ENCODE measurements at regions not wholly inside any gene's neighbourhood (a gene's known extent, or its start where the extent isn't known, plus 50 kb on each side); places are given as distances from the start of the nearest gene placed in this dataset.

GRCh38 chr11:23021287-23021863, 161.1 kb upstream of the CCDC179 start:
- DNase-seq (ENCODE audit: low spot score), result no peak
- intact Hi-C loops (cut with DNase I), result no loop called here

- intact Hi-C loops (cut with DNase I), result no loop called here
- no peak for DNase-seq (ENCODE audit: low spot score)
Measured at GRCh38 chr11:23022854-23023253, 162.6 kb upstream of the CCDC179 start.

DNA sequence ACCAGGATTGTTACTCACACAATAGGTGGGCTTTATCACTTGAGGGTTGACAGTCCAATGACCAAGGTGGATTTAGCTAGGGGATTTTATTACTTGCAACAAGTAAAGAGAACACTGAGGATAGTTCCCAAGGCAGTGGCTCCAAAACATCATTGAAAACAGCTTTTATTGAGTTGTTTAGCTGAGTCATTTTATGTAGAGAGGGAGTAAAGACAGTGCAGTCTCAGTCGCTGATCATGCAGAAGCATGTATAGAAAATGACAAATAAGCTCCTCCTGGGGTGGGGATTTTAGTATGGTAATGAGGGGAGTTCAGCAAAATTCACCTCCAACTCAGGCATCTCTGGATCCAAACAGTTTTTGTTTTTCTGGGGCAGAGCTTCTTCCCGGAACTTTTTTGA, 163.0 kb upstream of the CCDC179 start:
- no peak for DNase-seq (ENCODE audit: low spot score)
- intact Hi-C loops (cut with DNase I), result no loop called here

DNA sequence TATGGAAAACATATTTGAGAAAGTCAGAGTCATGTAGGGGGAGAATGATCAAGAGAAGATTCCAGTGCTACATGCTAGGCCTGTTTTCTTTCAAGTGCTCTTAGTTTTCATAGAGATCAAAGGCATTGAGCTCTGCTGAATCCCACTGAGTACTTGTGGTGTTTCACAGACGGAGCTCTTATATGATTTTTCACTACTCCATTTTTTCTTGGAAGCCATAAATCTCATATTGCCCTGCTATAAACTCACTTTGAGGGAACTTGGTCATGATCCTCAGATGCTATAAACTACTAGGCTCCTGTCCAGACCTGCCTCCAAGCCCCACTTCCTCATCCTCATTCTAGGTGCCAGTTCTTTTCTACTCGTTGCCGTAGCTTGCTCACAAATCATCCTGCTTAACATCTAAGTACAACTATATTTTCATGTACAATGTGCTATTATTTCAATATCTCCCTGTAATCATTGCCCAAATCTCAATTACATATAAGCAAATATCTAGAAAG, 180.8 kb upstream of the CCDC179 start:
- DNase-seq (ENCODE audit: low spot score), result no peak
- intact Hi-C loops (cut with DNase I), result no loop called here

- intact Hi-C loops (cut with DNase I), result no loop called here
- no peak for DNase-seq (ENCODE audit: low spot score)
Measured at GRCh38 chr11:23058656-23059055, 198.4 kb upstream of the CCDC179 start.

- no peak for DNase-seq (ENCODE audit: low spot score)
- intact Hi-C loops (cut with DNase I), result no loop called here
Measured at GRCh38 chr11:23063276-23063675, 203.0 kb upstream of the CCDC179 start.

DNA sequence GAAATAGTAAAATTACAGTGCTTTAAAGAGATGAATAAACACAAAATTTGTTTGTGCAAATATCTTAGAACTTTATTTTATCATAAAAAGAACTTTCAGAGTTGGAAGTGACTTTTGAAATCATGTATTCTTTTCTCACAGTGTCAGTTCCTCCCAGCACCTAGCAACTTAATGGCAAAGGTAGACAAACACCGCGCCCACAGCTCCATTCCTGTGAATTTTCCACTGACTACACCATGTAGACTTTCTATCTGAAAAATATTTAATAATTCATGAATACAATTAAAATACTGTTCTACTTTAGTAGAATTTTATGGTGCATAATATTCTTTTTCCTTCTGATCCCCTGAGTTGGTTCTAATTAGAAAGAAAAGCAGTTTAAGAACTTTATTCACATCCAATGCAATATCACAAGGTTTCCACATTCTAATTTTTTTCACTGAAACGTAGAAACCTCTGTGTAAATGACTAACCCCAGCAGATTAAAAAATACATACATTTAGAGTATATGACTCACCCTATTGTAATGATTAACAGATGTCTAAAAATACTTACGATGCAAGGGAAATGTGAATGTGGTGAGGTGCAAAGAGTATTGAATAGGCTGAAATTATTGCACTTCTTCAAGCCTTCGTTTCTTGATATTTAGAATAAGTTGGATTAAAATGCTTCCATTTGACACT, 218.2 kb upstream of the CCDC179 start:
- intact Hi-C loops (cut with DNase I), result no loop called here
- DNase-seq (ENCODE audit: low spot score), result no peak

- no peak for DNase-seq (ENCODE audit: low spot score)
- intact Hi-C loops (cut with DNase I), result no loop called here
Measured at GRCh38 chr11:23079382-23079813, 219.1 kb upstream of the CCDC179 start.

DNA sequence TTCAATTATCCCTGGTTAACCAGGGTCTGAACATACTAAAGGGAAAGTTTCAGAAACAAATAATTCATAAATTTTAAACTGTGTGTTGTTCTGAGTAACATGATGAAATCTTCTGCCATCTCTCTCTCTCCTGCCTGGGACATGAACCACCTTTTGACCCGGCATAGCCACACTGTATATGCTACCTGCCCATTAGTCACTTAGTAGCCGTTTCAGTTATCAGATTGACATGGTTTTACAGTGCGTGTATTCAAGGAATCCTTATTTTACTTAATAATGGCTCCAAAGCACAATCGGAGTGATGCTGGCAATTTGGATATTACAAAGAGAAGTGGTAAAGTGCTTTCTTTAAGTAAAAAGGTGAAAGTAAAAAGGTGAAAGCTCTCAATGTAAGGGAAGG, 227.1 kb upstream of the CCDC179 start:
- intact Hi-C loops (cut with DNase I), result no loop called here
- DNase-seq (ENCODE audit: low spot score), result no peak

GRCh38 chr11:23090659-23091058, 230.4 kb upstream of the CCDC179 start:
- DNase-seq (ENCODE audit: low spot score), result no peak
- intact Hi-C loops (cut with DNase I), result no loop called here

GRCh38 chr11:23095650-23096189, 235.4 kb upstream of the CCDC179 start:
- intact Hi-C loops (cut with DNase I), result no loop called here
- DNase-seq (ENCODE audit: low spot score), result no peak

DNA sequence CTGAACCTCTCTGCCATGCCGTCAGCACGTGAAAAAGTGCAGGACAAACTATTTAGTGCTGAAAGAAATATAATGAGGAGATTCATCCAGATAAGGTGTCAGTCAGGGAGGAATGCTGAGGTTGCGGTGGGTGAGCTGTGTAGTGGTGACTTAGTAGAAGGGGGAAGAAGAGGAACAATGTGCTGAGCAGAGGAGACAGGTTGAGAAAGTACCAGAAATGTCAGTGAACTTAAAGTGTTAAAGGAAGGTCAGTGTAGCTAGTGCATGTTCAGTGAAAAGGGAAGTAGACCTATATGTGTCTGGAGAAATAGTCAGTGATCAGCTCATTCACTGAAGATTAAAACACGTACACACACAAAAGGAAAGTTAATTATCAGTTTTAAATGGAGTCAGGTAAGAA, 237.6 kb upstream of the CCDC179 start:
- no peak for DNase-seq (ENCODE audit: low spot score)
- intact Hi-C loops (cut with DNase I), result no loop called here

DNA sequence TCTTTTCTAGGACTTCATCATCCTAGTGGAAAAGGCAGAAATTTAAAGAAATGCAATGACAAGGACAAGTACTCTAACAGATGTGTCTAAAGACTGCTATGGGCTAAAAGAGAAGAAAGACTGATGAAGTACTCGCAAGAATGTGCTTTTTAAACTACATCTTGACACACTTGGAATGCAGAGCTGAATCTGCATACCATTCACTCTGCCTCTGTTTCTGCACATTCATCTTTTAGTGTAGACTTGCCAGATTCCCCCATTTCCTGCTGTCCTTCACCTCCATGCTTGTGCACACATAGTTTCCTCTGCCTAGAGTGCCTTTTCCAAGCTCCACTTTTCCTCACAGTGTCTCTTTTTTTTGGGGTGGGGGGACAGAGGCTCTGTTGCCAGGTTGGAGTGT, 239.0 kb upstream of the CCDC179 start:
- intact Hi-C loops (cut with DNase I), result no loop called here
- no peak for DNase-seq (ENCODE audit: low spot score)

DNA sequence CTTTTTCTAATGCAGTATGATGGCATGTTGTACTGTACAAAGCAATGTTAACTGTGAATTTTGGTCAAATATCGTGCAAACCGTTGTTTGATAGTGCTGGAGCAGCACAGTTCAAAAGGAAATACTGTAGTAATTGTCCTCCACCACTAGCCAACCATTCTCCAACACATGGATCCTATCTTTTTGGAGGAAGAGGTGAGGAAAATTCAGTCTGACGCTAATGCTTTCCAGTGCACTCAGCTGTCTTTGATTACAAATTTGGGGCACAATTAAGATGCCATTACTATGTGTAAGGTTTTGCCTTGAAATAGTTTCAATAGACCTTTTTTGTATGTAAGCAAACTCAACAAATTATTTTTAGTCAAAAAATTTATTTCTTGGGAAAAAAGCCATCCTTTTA, 240.5 kb upstream of the CCDC179 start:
- intact Hi-C loops (cut with DNase I), result no loop called here

DNA sequence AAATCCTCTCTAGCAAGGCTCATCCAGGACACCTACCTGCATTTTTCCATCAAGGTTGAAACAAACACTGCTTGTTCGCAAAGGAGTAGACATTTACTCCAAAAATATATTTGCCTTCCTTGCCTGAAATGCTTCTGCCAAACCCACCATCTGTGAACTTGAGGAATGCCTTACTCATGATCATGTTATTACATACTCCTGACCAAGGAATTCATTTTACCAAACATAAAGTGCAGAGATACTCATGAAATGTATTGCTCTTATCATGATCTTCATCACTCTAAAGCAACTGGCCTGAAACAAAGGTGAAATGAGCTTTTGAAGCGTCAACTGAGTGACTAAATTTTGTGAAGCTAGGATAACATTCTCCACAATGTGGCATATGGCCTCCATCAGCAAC, 243.1 kb upstream of the CCDC179 start:
- intact Hi-C loops (cut with DNase I), result no loop called here
- no peak for DNase-seq (ENCODE audit: low spot score)

More for the DNA sequence above, 240.5 kb upstream of the CCDC179 start:
- no peak for DNase-seq (ENCODE audit: low spot score)

DNA sequence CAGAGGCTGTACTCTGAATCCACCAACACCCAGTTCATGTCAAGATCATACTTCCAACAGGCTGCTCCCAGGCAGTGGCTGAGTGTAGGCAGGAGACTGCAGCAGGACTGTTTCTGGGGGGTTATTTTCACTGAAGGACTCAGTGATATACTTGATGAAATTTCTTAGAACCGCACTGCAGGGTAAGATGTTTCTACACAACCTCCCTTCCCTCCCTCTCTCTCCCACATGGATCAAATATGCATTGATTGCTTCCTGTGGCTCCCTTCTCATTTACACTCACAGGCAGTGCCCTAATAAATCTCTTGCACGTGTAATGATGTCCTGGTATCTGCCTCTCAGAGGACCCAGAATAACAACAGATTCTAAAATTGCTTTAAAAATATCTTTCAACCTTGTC, 251.3 kb upstream of the CCDC179 start:
- no peak for DNase-seq (ENCODE audit: low spot score)
- intact Hi-C loops (cut with DNase I), result no loop called here

DNA sequence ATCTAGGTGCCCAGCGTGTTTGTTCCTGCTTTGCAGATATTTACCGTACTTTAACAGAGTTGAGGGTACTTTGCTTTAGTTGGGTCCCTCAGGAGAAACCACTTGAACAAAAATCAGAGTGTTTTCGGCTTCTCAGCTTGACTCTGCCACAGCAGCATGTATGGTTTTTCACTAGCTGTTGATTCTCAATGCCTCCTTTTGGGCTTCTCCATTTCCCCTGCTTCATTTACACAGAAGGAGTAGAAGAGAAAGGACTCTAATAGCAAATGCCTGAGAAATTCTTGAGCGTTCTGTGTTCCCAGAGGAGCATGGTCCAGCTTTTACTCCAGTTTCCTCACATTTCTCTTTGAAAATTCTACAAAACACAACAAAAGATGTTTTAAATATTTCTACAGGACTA, 252.1 kb upstream of the CCDC179 start:
- intact Hi-C loops (cut with DNase I), result no loop called here
- DNase-seq (ENCODE audit: low spot score), result no peak

DNA sequence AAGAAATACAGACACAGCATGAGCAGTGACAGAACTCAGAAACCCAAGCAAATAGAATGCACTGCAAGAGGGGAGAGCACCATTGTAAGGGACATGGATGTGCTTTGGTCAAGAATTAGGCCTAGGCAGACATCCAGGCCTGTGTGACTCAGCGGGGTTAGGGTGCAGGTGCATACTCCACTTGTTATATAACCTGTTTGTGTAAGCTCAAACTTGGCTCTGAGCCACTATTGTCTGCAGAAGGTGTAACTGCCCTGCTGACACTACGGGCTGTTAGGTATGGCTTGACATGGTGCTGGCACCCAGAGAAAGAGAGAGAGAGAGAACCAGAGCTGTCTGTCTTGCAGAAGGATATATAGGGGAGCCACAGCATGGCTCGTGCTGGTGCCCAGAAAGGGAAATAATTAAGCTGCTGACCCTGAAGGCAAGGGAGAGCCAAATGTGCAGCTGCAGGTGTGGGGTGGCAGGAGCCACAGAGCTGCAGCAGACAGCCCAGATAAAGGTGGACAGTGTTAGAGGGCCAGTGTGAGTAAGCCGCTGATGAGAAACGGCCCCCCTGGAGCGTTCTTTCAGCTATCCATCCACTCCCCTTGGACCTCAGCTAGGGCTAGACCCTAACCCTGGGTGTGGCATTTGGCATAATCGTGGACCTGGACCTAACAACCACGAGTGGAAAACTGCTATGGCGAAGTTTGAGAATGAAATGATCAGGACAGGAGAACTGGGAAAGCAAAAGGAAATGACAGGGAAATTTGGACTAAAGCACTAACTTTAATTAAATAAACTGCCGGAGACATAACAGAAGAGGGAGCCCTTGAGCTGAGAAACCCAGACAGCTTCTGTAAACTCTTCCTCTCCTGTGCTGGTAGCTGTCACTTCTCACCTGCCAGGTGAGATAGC, 253.0 kb upstream of the CCDC179 start:
- intact Hi-C loops (cut with DNase I), result no loop called here
- no peak for DNase-seq (ENCODE audit: low spot score)

- no peak for DNase-seq (ENCODE audit: low spot score)
- intact Hi-C loops (cut with DNase I), result no loop called here
Measured at GRCh38 chr11:23113887-23114216, 253.6 kb upstream of the CCDC179 start.

GRCh38 chr11:23123753-23124152, 263.5 kb upstream of the CCDC179 start:
- intact Hi-C loops (cut with DNase I), result no loop called here
- DNase-seq (ENCODE audit: low spot score), result no peak
